ENCODE measurements at regions not wholly inside any gene's neighbourhood (a gene's known extent, or its start where the extent isn't known, plus 50 kb on each side); places are given as distances from the start of the nearest gene placed in this dataset.

DNA sequence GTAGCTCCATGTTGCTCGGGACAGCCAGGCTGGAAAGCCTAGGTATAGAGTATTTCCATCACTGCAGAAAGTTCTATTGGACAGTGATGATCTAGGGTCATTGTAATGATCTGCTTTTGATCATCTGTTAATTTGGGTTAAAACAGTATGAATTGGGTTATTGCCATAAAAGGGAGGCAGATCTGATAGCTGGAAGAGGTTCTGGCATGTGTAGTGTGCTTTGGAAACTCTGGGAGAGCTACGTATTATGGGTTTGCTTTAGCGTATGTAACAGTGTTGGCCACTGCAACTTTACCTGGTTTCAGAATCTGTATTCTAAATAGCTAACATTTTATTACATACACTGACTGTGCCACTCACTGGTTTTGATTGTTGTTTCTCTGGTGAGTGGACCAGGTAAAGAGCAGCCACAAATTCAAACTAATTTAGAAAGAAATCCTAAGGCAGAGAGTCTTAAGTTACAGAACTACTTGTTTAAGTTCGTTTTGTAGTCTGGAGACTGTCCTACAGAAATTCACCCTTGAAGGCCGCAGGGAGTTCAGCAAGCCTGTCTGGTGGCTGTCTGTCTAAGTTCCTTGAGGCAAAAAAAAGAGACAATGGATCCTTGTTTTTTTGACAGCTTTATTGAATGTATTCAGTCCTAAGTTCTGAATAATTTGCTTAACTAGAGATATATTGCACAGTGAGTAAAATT lies 300.3 kb downstream of the PRL start:
- TF ChIP-seq, protein P1, sequence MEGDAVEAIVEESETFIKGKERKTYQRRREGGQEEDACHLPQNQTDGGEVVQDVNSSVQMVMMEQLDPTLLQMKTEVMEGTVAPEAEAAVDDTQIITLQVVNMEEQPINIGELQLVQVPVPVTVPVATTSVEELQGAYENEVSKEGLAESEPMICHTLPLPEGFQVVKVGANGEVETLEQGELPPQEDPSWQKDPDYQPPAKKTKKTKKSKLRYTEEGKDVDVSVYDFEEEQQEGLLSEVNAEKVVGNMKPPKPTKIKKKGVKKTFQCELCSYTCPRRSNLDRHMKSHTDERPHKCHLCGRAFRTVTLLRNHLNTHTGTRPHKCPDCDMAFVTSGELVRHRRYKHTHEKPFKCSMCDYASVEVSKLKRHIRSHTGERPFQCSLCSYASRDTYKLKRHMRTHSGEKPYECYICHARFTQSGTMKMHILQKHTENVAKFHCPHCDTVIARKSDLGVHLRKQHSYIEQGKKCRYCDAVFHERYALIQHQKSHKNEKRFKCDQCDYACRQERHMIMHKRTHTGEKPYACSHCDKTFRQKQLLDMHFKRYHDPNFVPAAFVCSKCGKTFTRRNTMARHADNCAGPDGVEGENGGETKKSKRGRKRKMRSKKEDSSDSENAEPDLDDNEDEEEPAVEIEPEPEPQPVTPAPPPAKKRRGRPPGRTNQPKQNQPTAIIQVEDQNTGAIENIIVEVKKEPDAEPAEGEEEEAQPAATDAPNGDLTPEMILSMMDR (IDR thresholded peaks at IDR 0.05) = no peak
- TF ChIP-seq POLR2A (IDR thresholded peaks at IDR 0.05) = no peak
